Adrenal gland (tissue), 5 donors: ENCODE measurements at regions not wholly inside any gene's neighbourhood (a gene's known extent, or its start where the extent isn't known, plus 50 kb on each side); places are given as distances from the start of the nearest gene placed in this dataset.

Experiments used
- POLR2A ChIP-seq, 2 donors: fragments of 450-650 bp; IDR thresholded peaks; one replicate each; pipeline ENCODE4 v1.6.1; 2017; ENCODE audit warnings: antibody characterized with exemption in 2 of 2, mild to moderate bottlenecking in 2 of 2, moderate library complexity in 1 of 2
- TF ChIP-seq, protein P1 (sequence below), 6 experiments: fragments of 450-650 bp in 4 of 6; fragments of 200-600 bp in 2 of 6; sonication (generic) in 1 of 6; IDR thresholded peaks; 1 replicate in 5 of 6; 2 replicates in 1 of 6; pipeline versions ENCODE4 v1.5.1 to v1.8.0; 2016 to 2021; ENCODE audit warnings: antibody characterized with exemption in 6 of 6, mild to moderate bottlenecking in 2 of 6, moderate library complexity in 1 of 6
- donor health status: DM: no; HTN: no; CAD: no.

DNA sequence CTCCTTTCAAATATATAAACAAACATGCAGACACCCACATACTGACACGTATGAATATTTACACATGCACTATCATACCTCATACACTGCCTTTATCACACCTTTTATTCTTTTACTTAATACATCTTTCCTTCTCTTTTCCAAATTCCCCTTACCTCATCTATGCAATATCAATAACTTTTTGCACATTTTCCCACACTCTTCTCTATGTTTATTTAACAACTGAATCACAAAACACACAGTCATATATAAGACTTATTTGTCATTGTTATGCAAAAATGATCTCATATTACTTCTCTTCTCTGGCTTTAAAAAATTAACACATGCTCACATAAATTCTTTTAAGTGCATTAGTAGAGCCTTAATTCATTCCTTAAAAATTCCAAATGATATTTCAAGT lies 461.4 kb downstream of the DIPK2A start:
- TF ChIP-seq POLR2A (IDR thresholded peaks at IDR 0.05) = no peak
- TF ChIP-seq, protein P1, sequence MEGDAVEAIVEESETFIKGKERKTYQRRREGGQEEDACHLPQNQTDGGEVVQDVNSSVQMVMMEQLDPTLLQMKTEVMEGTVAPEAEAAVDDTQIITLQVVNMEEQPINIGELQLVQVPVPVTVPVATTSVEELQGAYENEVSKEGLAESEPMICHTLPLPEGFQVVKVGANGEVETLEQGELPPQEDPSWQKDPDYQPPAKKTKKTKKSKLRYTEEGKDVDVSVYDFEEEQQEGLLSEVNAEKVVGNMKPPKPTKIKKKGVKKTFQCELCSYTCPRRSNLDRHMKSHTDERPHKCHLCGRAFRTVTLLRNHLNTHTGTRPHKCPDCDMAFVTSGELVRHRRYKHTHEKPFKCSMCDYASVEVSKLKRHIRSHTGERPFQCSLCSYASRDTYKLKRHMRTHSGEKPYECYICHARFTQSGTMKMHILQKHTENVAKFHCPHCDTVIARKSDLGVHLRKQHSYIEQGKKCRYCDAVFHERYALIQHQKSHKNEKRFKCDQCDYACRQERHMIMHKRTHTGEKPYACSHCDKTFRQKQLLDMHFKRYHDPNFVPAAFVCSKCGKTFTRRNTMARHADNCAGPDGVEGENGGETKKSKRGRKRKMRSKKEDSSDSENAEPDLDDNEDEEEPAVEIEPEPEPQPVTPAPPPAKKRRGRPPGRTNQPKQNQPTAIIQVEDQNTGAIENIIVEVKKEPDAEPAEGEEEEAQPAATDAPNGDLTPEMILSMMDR (IDR thresholded peaks at IDR 0.05) = no peak
